ENCODE measurements at regions not wholly inside any gene's neighbourhood (a gene's known extent, or its start where the extent isn't known, plus 50 kb on each side); places are given as distances from the start of the nearest gene placed in this dataset.

DNA sequence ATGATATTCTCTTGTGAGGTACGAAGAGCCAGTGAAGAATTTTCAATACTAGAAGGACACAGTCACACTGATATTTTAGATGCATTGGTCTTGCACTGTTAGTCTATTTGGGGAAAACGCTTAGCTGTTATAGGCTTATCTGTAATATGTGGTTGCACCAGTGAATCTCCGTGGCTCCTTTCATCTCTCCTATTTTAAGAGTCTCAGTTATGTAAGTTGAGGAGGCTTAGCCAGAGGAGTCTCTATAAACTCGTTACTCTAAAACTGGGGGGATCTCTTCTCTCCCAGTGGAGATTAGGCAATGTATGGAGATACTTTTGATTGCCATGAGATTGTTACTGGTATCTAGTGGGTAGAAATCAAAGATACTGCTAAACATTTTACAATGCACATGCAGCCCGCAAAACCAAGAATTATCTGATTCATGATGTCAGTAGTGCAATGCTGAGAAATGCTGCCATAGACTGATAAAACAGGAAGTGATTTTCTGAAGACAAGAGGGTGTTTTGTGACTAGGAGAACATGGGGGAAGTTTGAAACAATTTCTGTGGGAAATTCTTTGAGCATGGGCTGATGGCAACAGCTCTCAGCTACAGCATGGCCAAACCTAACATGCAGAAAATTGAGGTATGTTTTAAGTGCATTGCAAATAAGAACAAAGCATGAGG is 339.1 kb downstream of the SOX11 start:
- TF ChIP-seq, protein P1, sequence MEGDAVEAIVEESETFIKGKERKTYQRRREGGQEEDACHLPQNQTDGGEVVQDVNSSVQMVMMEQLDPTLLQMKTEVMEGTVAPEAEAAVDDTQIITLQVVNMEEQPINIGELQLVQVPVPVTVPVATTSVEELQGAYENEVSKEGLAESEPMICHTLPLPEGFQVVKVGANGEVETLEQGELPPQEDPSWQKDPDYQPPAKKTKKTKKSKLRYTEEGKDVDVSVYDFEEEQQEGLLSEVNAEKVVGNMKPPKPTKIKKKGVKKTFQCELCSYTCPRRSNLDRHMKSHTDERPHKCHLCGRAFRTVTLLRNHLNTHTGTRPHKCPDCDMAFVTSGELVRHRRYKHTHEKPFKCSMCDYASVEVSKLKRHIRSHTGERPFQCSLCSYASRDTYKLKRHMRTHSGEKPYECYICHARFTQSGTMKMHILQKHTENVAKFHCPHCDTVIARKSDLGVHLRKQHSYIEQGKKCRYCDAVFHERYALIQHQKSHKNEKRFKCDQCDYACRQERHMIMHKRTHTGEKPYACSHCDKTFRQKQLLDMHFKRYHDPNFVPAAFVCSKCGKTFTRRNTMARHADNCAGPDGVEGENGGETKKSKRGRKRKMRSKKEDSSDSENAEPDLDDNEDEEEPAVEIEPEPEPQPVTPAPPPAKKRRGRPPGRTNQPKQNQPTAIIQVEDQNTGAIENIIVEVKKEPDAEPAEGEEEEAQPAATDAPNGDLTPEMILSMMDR (conservative IDR thresholded peaks at IDR 0.05) = no peak
- TF ChIP-seq ZFX (IDR thresholded peaks at IDR 0.05) = no peak
